ENCODE measurements at regions not wholly inside any gene's neighbourhood (a gene's known extent, or its start where the extent isn't known, plus 50 kb on each side); places are given as distances from the start of the nearest gene placed in this dataset.
A peak's percentile ranks its signal among the peaks of the same experiment; 100 is the strongest.

DNA sequence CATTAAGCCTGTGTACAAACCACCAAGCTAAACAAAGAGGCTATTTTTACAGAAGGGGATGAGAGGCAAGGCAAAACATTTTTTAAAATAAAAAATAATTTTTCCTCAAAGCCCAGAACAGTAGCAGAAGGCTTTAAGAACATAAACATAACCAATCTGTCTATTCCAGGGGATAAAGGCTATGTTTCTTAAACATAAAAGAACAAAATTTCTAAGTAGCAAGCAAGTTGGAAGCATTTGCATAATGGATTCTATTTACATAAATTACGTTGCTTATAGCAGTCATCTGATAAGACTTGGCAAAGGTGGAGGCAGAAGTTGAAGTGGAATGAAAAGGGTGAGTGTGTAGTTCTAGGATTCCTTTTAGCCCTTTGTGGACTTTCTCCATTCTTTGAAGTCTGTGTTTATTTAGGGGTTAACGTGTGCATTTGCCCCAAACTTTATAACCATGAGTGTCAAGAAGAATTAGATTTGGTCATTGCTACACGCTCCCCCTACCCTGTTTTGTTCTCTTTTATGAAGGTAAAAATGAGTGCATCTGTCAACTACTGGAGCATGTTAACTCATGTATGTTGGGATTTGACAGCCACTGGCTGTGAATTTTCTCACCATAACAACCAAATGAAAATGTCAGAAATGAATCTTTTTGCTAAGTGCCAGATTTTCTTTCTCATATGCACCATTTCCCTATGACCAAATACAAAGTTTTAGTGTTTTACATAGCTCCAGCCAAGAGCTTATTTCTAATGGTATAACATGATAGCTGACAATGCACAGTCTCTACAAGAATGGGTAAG, 378.4 kb upstream of the IGFBP7 start:
- Histone ChIP-seq H3K27ac (no peak overlapping the region), H3K36me3 (no peaks in the 10 kb centered on the region), H4K20me1 (no peaks in the 10 kb centered on the region), H3K4me2 (no peak overlapping the region), H3K4me3 (no peak overlapping the region), H3K9ac (no peak overlapping the region), H3K4me1 (0 out of 2 replicates have a peak, but pooled peaks cover 8% of the 10 kb centered on the region), H3K27me3 (no peaks in the 10 kb centered on the region), H3K9me3 (peaks cover 4% of the 10 kb centered on the region)
- no peak for TF ChIP-seq Cebpa-rat (IDR thresholded peaks at IDR 0.05)

DNA sequence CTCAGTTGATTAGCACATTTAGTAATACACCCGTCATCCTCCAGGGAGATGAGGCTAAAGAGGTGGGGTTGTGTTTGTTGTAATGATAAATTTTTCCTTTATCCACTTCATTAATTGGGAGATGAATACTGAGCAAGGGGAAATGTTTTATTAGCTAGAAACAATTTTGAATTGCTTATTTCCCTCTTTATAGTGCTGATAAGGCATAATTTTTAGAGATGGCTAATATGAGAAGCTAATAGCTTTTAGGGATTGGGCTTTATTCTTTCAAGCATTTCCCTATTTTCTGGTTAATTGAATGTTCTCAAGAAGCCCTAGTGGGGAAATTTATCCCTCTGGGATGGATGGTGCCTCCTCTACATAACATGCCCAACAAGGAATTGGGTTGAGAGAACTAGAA, 365.2 kb upstream of the IGFBP7 start:
- TF ChIP-seq Cebpa-rat (IDR thresholded peaks at IDR 0.05): no peak
- Histone ChIP-seq H3K9me3 (peaks cover 6% of the 10 kb centered on the region; the same call in 1 of the 2 replicates), H4K20me1 (no peaks in the 10 kb centered on the region), H3K4me3 (no peak overlapping the region), H3K36me3 (no peaks in the 10 kb centered on the region), H3K4me1 (no peaks in the 10 kb centered on the region), H3K27ac (no peak overlapping the region), H3K9ac (no peak overlapping the region), H3K4me2 (no peak overlapping the region), H3K27me3 (no peaks in the 10 kb centered on the region)

DNA sequence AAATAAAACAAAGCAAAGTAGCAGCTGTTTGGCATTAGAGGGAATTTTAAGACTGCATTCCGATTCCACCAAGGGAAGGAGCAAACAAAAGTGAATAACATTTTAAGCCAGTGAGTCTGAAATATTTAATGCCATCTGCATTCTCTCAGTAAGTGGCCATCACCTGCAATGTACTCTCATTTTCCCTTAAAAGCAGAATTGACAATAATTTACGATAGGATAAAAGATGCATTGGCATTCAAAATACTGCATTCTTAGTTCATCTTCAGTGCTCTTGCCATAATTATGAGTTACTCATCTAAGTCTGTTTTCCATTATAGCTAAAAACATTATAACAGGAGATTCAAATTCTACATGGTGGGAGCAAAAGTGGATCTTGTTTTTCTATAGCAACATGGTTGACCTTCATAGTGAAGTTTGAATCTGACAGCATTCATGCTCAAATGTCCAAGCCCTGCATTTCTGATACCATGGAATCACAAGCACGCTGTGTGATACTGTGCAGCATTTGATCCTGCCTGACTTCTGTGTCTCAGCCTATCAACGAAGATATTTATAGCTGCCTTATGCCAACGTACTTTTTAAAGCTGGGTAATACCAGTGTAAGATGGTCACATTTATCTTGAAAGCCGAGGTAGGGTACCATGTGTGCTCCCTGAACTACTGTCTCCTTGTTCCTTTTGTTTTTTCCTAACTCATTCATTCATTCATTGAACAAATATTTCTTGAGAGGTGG, 355.3 kb upstream of the IGFBP7 start:
- no peaks in the 10 kb centered on the region for H3K9me3 ChIP-seq
- no peak overlapping the region for H3K9ac ChIP-seq
- H3K4me3 ChIP-seq: no peak overlapping the region
- H3K4me1 ChIP-seq: no peaks in the 10 kb centered on the region
- TF ChIP-seq Cebpa-rat (IDR thresholded peaks at IDR 0.05): no peak
- no peaks in the 10 kb centered on the region for H3K36me3 ChIP-seq
- no peak overlapping the region for H3K27ac ChIP-seq
- H3K4me2 ChIP-seq: no peak overlapping the region
- no peaks in the 10 kb centered on the region for H3K27me3 ChIP-seq
- H4K20me1 ChIP-seq: no peaks in the 10 kb centered on the region

DNA sequence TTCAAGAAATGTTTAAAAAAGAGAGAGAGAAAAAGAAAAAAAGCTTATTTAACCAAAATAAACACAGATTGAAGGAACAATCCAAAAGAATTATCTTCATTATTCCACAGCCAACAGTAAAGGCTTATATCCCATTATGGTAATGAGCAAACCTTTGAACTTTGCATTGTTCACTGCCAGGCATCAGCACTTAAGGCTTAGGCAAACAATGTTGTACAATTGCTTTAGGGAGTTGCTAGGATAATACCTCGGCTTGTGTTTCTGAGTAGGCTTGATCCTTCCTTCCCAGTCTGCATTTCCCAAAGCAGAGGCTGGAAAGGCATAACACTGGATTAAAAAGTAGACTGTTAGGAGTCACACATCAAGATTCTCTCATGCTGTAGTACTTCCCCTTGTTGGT, 352.7 kb upstream of the IGFBP7 start:
- Histone ChIP-seq H3K36me3 (no peaks in the 10 kb centered on the region), H3K4me1 (no peaks in the 10 kb centered on the region), H3K4me3 (no peak overlapping the region), H3K9ac (no peak overlapping the region), H3K4me2 (no peak overlapping the region), H3K9me3 (no peaks in the 10 kb centered on the region), H4K20me1 (no peaks in the 10 kb centered on the region), H3K27ac (no peak overlapping the region), H3K27me3 (no peaks in the 10 kb centered on the region)
- TF ChIP-seq Cebpa-rat (IDR thresholded peaks at IDR 0.05): no peak

DNA sequence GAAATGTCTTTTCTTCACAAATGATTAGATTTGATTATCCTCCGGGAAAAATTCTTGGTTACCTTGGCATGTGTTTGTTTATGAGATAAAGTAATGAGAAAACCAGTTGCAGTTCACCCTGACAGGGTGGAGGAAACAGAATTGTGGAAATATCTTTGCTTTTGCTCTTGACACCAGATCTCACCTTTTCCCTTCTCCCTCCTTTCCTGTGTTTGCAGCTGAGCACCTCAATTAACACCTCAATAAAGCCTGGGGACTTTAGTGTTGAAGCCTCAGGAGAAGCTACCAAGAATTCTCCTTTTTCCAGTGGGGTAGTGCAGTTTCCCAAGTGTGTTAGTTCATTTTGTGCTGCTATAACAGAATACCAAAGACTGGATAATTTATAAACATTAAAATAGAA, 350.8 kb upstream of the IGFBP7 start:
- H3K36me3 ChIP-seq: no peaks in the 10 kb centered on the region
- no peak for TF ChIP-seq Cebpa-rat (IDR thresholded peaks at IDR 0.05)
- no peak overlapping the region for H3K4me3 ChIP-seq
- H3K27ac ChIP-seq: no peak overlapping the region
- no peaks in the 10 kb centered on the region for H4K20me1 ChIP-seq
- H3K9ac ChIP-seq: no peak overlapping the region
- H3K4me1 ChIP-seq: no peaks in the 10 kb centered on the region
- peaks cover 3% of the 10 kb centered on the region; the same call in 1 of the 2 replicates for H3K9me3 ChIP-seq
- H3K4me2 ChIP-seq: no peak overlapping the region
- H3K27me3 ChIP-seq: no peaks in the 10 kb centered on the region

DNA sequence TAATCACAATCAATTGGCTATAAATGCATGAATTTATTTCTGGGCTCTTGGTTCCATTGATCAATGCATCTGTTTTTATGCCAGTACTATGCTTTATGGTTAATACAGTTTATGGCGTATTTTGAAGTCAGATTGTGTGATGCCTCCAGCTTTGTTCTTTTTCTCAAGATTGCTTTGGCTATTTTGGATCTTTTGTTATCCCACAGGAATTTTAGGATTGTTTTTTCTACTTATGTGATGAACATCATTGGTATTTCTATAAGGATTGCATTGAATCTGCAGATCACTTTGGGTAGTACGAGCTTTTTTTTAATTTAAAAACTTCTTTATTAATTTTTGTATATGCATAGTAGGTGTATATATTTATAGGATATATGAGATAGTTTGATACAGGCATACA, 338.7 kb upstream of the IGFBP7 start:
- TF ChIP-seq Cebpa-rat (IDR thresholded peaks at IDR 0.05): no peak
- H3K27me3 ChIP-seq: no peaks in the 10 kb centered on the region

DNA sequence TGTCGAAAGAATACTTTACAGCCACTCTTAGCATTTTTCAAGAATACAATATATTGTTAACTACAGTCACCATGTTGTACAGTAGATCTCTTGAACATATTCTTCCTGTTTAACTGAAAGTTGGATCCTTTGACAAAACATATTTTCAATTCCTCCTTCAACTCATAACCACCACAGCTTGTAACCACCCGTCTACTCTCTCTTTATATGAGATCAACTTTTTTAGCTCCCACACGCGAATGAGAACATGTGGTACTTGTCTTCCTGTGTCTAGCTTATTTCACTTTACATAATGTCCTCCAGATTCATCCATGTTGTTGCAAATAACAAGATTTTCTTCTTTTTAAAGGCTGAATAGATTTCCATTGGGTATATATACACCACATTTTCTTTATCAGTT, 338.3 kb upstream of the IGFBP7 start:
- Histone ChIP-seq H3K27ac (no peak overlapping the region), H3K36me3 (no peaks in the 10 kb centered on the region), H3K4me3 (no peak overlapping the region), H3K9ac (no peak overlapping the region), H3K27me3 (no peaks in the 10 kb centered on the region), H3K9me3 (0 out of 2 replicates have a peak, but pooled peaks cover 4% of the 10 kb centered on the region), H3K4me2 (no peak overlapping the region), H3K4me1 (peaks cover 25% of the 10 kb centered on the region), H4K20me1 (no peaks in the 10 kb centered on the region)
- no peak for TF ChIP-seq Cebpa-rat (IDR thresholded peaks at IDR 0.05)

More for the DNA sequence above, 338.7 kb upstream of the IGFBP7 start:
- Histone ChIP-seq H4K20me1 (no peaks in the 10 kb centered on the region), H3K9ac (no peak overlapping the region), H3K27ac (no peak overlapping the region), H3K4me1 (peaks cover 25% of the 10 kb centered on the region), H3K4me2 (no peak overlapping the region), H3K36me3 (no peaks in the 10 kb centered on the region), H3K9me3 (peaks cover 4% of the 10 kb centered on the region; the same call in 1 of the 2 replicates), H3K4me3 (no peak overlapping the region)

DNA sequence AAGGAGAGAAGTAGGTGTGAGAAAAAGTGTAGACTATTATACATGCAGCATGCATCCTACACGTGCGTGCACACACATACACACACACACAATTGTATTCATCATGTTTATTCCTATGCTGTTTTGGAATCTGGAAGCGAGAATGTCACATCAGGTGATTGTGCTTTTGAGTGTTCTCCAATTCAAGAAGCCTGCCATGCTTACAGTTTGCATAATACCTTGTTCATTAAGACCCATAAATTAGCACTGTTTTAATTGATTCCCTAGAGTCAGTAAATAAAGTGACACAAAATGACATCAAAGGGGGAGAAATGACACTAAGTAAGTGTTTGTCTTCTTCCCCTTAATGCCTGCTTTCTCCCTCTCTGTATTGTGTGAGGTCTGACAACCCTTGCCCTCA, 336.1 kb upstream of the IGFBP7 start:
- H3K9ac ChIP-seq: no peak overlapping the region
- no peak for TF ChIP-seq Cebpa-rat (IDR thresholded peaks at IDR 0.05)
- no peak overlapping the region for H3K4me3 ChIP-seq
- no peaks in the 10 kb centered on the region for H3K27me3 ChIP-seq
- 0 out of 2 replicates have a peak, but pooled peaks cover 4% of the 10 kb centered on the region for H3K9me3 ChIP-seq
- no peaks in the 10 kb centered on the region for H3K36me3 ChIP-seq
- H3K4me1 ChIP-seq: peaks cover 25% of the 10 kb centered on the region
- H4K20me1 ChIP-seq: no peaks in the 10 kb centered on the region
- peak overlapping the region; percentile 43; the same call in 1 of the 2 replicates for H3K4me2 ChIP-seq
- H3K27ac ChIP-seq: no peak overlapping the region

DNA sequence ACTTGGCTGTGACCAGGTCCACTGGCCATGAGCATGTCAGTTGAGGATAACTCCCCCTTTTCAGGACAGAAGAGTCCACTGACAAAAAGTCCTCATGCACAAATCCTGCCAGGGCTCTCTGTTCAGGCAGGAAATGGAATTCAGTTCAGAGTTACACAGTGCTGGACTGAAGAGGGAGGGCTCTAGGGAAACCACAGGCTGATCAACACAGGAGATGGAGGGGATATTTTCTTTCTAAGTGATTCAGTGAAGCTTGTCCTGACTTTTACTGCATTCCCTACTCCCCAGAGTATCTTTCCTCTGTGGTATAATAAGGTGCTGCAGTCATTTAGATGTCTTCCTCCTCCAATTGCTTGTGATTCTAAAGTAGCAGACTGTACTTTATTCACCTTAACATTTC, 335.5 kb upstream of the IGFBP7 start:
- no peak overlapping the region for H3K9ac ChIP-seq
- H3K9me3 ChIP-seq: 0 out of 2 replicates have a peak, but pooled peaks cover 4% of the 10 kb centered on the region
- no peaks in the 10 kb centered on the region for H3K36me3 ChIP-seq
- peaks cover 25% of the 10 kb centered on the region for H3K4me1 ChIP-seq
- H4K20me1 ChIP-seq: no peaks in the 10 kb centered on the region
- H3K27ac ChIP-seq: no peak overlapping the region
- no peak for TF ChIP-seq Cebpa-rat (IDR thresholded peaks at IDR 0.05)
- H3K4me2 ChIP-seq: peak overlapping the region; percentile 43
- H3K4me3 ChIP-seq: no peak overlapping the region
- H3K27me3 ChIP-seq: no peaks in the 10 kb centered on the region

DNA sequence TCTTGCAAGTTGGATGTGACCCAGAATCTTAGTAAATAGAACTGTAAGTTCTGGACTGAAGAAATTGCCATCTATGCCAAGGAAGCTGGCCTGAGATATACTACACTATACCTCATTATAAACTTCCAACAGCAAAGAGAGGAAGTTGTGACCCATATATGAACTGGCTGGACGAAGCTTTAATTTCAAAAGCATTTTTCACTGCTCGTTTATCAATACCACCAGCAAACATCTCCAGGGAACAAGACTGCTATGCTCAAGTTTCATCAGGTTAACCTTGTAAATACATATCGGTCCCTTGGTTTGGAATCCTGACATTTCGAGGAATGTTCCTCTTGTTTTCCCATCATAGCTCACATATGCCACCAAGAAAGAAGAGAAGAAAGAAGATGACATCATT, 334.5 kb upstream of the IGFBP7 start:
- TF ChIP-seq Cebpa-rat (IDR thresholded peaks at IDR 0.05): no peak
- H3K9me3 ChIP-seq: no peaks in the 10 kb centered on the region
- no peak overlapping the region for H3K4me3 ChIP-seq
- H3K36me3 ChIP-seq: no peaks in the 10 kb centered on the region
- no peaks in the 10 kb centered on the region for H4K20me1 ChIP-seq
- no peak overlapping the region for H3K4me2 ChIP-seq
- no peaks in the 10 kb centered on the region for H3K27me3 ChIP-seq
- no peak overlapping the region for H3K27ac ChIP-seq
- H3K9ac ChIP-seq: no peak overlapping the region
- H3K4me1 ChIP-seq: peaks cover 25% of the 10 kb centered on the region

Data from BLaER1 (cell line).